ENCODE measurements at regions not wholly inside any gene's neighbourhood (a gene's known extent, or its start where the extent isn't known, plus 50 kb on each side); places are given as distances from the start of the nearest gene placed in this dataset.

DNA sequence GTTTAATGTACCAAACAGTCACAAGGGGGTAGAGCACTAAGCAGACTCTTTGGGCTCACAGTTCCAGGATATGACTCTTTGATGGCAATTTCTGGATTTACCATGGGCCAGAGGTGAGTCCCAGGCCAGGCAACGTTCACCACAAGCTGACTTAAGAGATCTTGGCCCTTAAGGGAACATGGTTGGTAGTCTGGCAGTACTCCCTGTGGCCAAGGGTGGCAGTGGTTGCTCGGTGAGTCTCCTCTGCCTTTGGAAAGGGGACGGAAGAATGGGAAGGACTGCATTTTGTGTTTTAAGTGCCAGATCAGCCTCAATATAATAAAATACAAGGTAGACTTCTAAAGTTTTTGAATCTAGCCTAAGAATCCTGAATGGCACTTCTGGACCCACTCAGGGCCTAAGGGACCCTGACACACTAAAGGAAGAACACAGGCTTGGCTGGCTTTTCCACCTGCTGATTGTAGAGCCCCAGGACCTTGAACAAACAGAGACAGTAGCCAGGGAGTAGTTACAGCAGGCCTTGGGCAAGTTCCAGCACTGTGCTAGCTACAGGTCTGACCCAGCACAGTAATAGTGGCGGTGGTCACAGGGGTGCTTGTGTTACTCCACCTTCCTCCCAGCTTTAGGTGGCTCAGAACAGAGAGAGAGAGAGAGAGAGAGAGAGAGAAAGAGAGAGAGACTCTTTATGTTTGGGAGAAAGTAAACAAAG lies 730.7 kb upstream of the ALCAM start:
- CTCF ChIA-PET = interaction anchor here (0.7 to 2.0 kb wide), 2 partner anchors 9 to 731 kb away, joined by 3 to 4 read pairs; partner anchors contain the start of gene ALCAM
- Mint-ChIP-seq H3K27me3 (ENCODE audit: insufficient read depth, unreplicated experiment) (no peaks in the 10 kb centered on the region), H3K9me3 (ENCODE audit: unreplicated experiment) (peaks cover 8% of the 10 kb centered on the region), H3K36me3 (ENCODE audit: insufficient read depth, unreplicated experiment) (peaks cover 6% of the 10 kb centered on the region), H3K4me1 (ENCODE audit: insufficient read depth, unreplicated experiment) (no peaks in the 10 kb centered on the region), H3K4me3 (ENCODE audit: unreplicated experiment) (no peak overlapping the region), H3K27ac (ENCODE audit: low read depth, unreplicated experiment) (no peak overlapping the region)
- intact Hi-C loops (cut with micrococcal nuclease) = no loop called here
- POLR2A ChIA-PET = interaction anchor here (1.5 kb wide), 1 partner anchor 733 kb away, joined by 3 read pairs; no protein-coding TSS in a partner anchor
- no peak for DNase-seq (ENCODE audit: unreplicated experiment)
- no peak for TF ChIP-seq CTCF (IDR thresholded peaks at IDR 0.05; ENCODE audit: unreplicated experiment)
- no TSS peak for BruUV-seq (replicated peaks)

DNA sequence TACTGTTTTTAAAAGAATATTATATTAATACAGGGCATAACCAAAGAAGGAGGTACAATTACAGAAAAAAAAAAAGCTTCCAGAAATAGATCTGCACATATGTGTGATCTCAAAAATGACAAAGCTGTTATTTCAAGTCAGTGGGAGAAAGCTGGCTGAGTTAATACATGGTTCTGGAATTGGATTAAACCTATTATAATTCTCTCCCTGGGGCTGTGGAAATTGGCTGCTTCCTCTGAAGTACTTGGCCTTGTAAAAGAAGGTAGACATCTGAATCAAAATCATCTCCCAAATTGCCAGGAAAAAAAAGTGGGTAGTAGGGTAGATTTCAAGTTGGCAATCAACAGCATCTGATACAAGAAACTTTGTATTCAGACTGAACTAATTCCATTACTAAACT lies 723.9 kb upstream of the ALCAM start:
- no peak for DNase-seq (ENCODE audit: unreplicated experiment)
- H3K4me1 Mint-ChIP-seq (ENCODE audit: insufficient read depth, unreplicated experiment) = no peaks in the 10 kb centered on the region
- no peaks in the 10 kb centered on the region for H3K36me3 Mint-ChIP-seq (ENCODE audit: insufficient read depth, unreplicated experiment)
- H3K27ac Mint-ChIP-seq (ENCODE audit: low read depth, unreplicated experiment) = no peak overlapping the region
- H3K9me3 Mint-ChIP-seq (ENCODE audit: unreplicated experiment) = peaks cover 8% of the 10 kb centered on the region
- POLR2A ChIA-PET = no interaction called here
- no peak for TF ChIP-seq CTCF (IDR thresholded peaks at IDR 0.05; ENCODE audit: unreplicated experiment)
- no peak overlapping the region for H3K4me3 Mint-ChIP-seq (ENCODE audit: unreplicated experiment)
- CTCF ChIA-PET = no interaction called here
- H3K27me3 Mint-ChIP-seq (ENCODE audit: insufficient read depth, unreplicated experiment) = no peaks in the 10 kb centered on the region
- intact Hi-C loops (cut with micrococcal nuclease) = no loop called here
- no TSS peak for BruUV-seq (replicated peaks)

GRCh38 chr3:104646196-104646595 lies 720.5 kb upstream of the ALCAM start:
- intact Hi-C loops (cut with micrococcal nuclease) = no loop called here
- Mint-ChIP-seq H3K27me3 (ENCODE audit: insufficient read depth, unreplicated experiment) (no peaks in the 10 kb centered on the region), H3K4me1 (ENCODE audit: insufficient read depth, unreplicated experiment) (no peaks in the 10 kb centered on the region), H3K36me3 (ENCODE audit: insufficient read depth, unreplicated experiment) (no peaks in the 10 kb centered on the region), H3K9me3 (ENCODE audit: unreplicated experiment) (no peaks in the 10 kb centered on the region), H3K27ac (ENCODE audit: low read depth, unreplicated experiment) (no peak overlapping the region), H3K4me3 (ENCODE audit: unreplicated experiment) (no peak overlapping the region)
- no TSS peak for BruUV-seq (replicated peaks)
- no peak for DNase-seq (ENCODE audit: unreplicated experiment)
- CTCF ChIA-PET = interaction anchor here (0.8 kb wide), 1 partner anchor 239 kb away, joined by 3 read pairs; no protein-coding TSS in a partner anchor
- TF ChIP-seq CTCF (IDR thresholded peaks at IDR 0.05; ENCODE audit: unreplicated experiment) = no peak
- POLR2A ChIA-PET = no interaction called here

DNA sequence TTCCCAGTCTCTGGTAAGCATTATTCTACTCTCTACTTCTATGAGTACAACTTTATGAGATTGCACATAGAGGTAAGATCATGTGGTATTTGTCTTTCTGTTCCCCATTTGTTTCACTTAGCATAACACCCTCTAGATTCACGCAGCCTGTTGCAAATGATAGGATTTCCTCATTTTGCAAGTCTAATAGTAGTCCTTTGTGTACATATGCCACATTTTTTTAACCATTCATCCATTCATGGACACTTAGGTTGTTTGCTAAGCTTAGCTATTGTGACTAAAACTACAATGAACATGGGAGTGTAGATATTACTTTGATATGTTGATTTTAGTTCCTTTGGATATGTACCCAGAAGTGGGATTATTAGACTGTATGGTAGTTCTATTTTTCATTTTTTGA lies 717.9 kb upstream of the ALCAM start:
- intact Hi-C loops (cut with micrococcal nuclease) = no loop called here
- H3K27ac Mint-ChIP-seq (ENCODE audit: low read depth, unreplicated experiment) = no peak overlapping the region

More for the DNA sequence above, 717.9 kb upstream of the ALCAM start:
- no TSS peak for BruUV-seq (replicated peaks)
- TF ChIP-seq CTCF (IDR thresholded peaks at IDR 0.05; ENCODE audit: unreplicated experiment) = no peak
- DNase-seq (ENCODE audit: unreplicated experiment) = no peak
- POLR2A ChIA-PET = no interaction called here
- Mint-ChIP-seq H3K4me3 (ENCODE audit: unreplicated experiment) (no peak overlapping the region), H3K9me3 (ENCODE audit: unreplicated experiment) (no peaks in the 10 kb centered on the region), H3K36me3 (ENCODE audit: insufficient read depth, unreplicated experiment) (no peaks in the 10 kb centered on the region), H3K27me3 (ENCODE audit: insufficient read depth, unreplicated experiment) (no peaks in the 10 kb centered on the region), H3K4me1 (ENCODE audit: insufficient read depth, unreplicated experiment) (no peaks in the 10 kb centered on the region)
- CTCF ChIA-PET = no interaction called here
